Gastrocnemius medialis (tissue), 4 donors: ENCODE measurements at regions not wholly inside any gene's neighbourhood (a gene's known extent, or its start where the extent isn't known, plus 50 kb on each side); places are given as distances from the start of the nearest gene placed in this dataset.

ENCODE experiments used
- CTCF ChIP-seq, 5 experiments: fragments of 450-650 bp in 3 of 5; fragments of 200-600 bp in 2 of 5; sonication (generic) in 2 of 5; IDR thresholded peaks in 4 of 5; conservative IDR thresholded peaks in 1 of 5; 1 replicate in 4 of 5; 2 replicates in 1 of 5; pipeline ENCODE4 v1.5.1; 2016 to 2019; ENCODE audit warnings: antibody characterized with exemption in 5 of 5, mild to moderate bottlenecking in 3 of 5, moderate library complexity in 3 of 5
- POLR2A ChIP-seq, 2 donors: fragments of 450-650 bp; IDR thresholded peaks; one replicate each; pipeline ENCODE4 v1.6.1; 2017; ENCODE audit warnings: antibody characterized with exemption in 2 of 2, mild to moderate bottlenecking in 2 of 2, moderate library complexity in 2 of 2

DNA sequence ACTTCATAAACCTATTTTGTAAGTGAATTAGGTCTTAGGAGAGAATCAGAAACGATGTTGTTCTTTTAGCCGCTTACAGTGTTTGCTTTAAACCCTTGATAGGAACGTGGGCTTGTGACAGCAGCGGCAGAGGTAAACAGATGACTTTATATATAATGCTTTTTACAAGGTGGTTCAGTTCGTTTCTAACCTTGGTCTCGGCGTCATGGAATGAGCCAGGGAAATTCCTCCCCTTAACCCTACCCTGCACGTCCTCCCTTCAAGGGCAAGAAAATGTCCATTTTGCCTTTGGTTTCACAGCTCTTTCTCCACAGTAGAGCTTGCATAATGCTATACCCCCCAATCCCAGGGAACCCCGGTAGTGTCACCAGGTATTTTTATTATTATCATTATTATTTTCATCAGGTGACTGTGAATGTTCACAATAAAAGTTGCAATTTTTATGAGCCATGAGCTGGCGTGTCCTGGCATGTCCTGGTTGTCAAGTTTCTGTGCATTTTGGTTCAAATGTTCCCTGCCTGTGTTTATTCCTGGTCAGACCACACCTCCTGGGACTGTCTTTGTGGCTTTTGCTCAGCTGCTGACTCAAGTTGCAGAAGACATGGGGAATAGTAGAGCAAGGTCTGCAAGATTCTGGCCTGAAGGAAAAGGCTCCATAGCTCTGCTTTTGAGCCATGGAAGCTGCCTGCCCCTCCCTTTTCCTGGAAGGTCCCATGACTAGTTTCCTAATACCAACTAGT, 112.8 kb upstream of the BMP2 start:
- TF ChIP-seq POLR2A (IDR thresholded peaks at IDR 0.05) (no peak), CTCF (IDR thresholded peaks at IDR 0.05 in 4 of 5, conservative IDR thresholded peaks at IDR 0.05 in 1 of 5) (no peak)
